ENCODE measurements at regions not wholly inside any gene's neighbourhood (a gene's known extent, or its start where the extent isn't known, plus 50 kb on each side); places are given as distances from the start of the nearest gene placed in this dataset.

- no peak for DNase-seq
- intact Hi-C loops (cut with DNase I): no loop called here
- Histone ChIP-seq H3K27ac (no peak overlapping the region), H3K27me3 (no peaks in the 10 kb centered on the region), H3K36me3 (no peaks in the 10 kb centered on the region), H3K4me1 (no peaks in the 10 kb centered on the region), H3K4me3 (no peak overlapping the region), H3K9me3 (no peaks in the 10 kb centered on the region)
- TF ChIP-seq POLR2AphosphoS5 (IDR thresholded peaks at IDR 0.05): no peak
- TF ChIP-seq CTCF (IDR thresholded peaks at IDR 0.05): no peak
- TF ChIP-seq EP300 (IDR thresholded peaks at IDR 0.05): no peak
- no peak for TF ChIP-seq POLR2A (IDR thresholded peaks at IDR 0.05)
- 19 to 52% methylated on average over 2 of the region's 2 CpGs for WGBS, 2 donors
Measured at GRCh38 chr1:243902100-243902499, 52.1 kb upstream of the AKT3 start.
